Activated CD8-positive, alpha-beta T cell treated with anti-CD3 and anti-CD28 coated beads for 36 hours (primary cell): ENCODE measurements at regions not wholly inside any gene's neighbourhood (a gene's known extent, or its start where the extent isn't known, plus 50 kb on each side); places are given as distances from the start of the nearest gene placed in this dataset.

Source experiments
- ATAC-seq: fragments of 200-7000 bp; cut with Tn5 transposase; one replicate; pipeline ENCODE4 v1.10.0; 2021; ENCODE audit warnings: mild to moderate bottlenecking, moderate library complexity
- CTCF ChIA-PET: fragments of 350-600 bp; sonication (Branson Sonifier 250); formaldehyde crosslinking; loops from one replicate; lab custom pipeline; 2021; ENCODE audit warnings: antibody characterized with exemption; lab: Charles Lee
- POLR2A ChIA-PET: fragments of 350-600 bp; sonication (Branson Sonifier 250); formaldehyde crosslinking; loops from one replicate; lab custom pipeline; 2021; ENCODE audit warnings: antibody characterized with exemption; lab: Charles Lee
- DNase-seq: peaks from one replicate; pipeline ENCODE4 v3.0.0-alpha.2; 2020
- H3K27ac Mint-ChIP-seq: one replicate; pipeline ENCODE4 v1.8.0; 2021; ENCODE audit warnings: mild to moderate bottlenecking, mixed read lengths
- H3K27me3 Mint-ChIP-seq: one replicate; pipeline ENCODE4 v1.8.0; 2021; ENCODE audit warnings: mixed read lengths
- H3K36me3 Mint-ChIP-seq: one replicate; pipeline ENCODE4 v1.8.0; 2021; ENCODE audit warnings: low read depth, mixed read lengths
- H3K4me1 Mint-ChIP-seq: one replicate; pipeline ENCODE4 v1.8.0; 2021; ENCODE audit warnings: low read depth, mixed read lengths
- H3K4me3 Mint-ChIP-seq: one replicate; pipeline ENCODE4 v1.8.0; 2021; ENCODE audit warnings: mild to moderate bottlenecking, moderate library complexity, mixed read lengths
- H3K9me3 Mint-ChIP-seq: one replicate; pipeline ENCODE4 v1.8.0; 2021; ENCODE audit warnings: mixed read lengths
- intact Hi-C: fragments of 100-400 bp; cut with micrococcal nuclease; formaldehyde crosslinking; loops from one replicate; pipeline ENCODE4 v1.10.0; 2022
- TF ChIP-seq, protein P1 (sequence below): fragments of 200-600 bp; IDR thresholded peaks from one replicate; pipeline ENCODE4 v1.8.0; 2022; ENCODE audit warnings: antibody characterized with exemption, mild to moderate bottlenecking

DNA sequence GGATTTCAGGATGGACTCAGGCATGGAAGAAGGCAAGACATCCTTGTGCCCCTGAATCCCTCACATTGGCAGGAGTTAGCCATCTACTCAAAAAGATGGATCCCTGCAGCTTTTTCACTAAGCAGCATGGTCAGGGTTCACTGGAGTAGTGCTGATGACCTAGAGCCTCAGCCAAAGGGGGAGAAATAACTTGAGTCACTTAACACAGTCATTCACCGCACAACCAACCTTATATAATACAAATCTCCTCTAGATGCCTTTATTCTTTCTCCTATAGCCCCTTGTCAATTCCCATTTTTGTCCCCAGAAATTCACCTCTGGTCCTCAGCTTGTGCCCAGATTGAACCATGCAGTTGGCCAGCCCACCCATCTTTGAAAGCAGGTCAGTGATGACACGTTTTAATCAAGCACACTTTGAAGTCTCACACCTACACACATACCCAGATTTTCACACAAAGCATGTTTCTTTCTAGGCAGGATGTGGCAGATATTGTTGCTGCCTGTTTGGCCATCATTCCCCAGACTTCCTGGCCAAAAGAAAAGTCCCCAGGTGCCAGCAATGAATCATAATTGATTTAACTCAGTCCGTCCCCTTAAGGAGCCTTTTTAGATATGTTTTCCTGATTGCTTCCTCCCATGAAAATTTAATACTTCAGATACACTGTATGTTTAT, 84.2 kb downstream of the LBH start:
- peaks cover 10% of the 10 kb centered on the region for H3K9me3 Mint-ChIP-seq
- peak overlapping the region; percentile 89 for H3K27ac Mint-ChIP-seq
- CTCF ChIA-PET: interaction anchor here (0.6 to 1.6 kb wide), 2 partner anchors 21 to 107 kb away, joined by 4 to 5 read pairs; no protein-coding TSS in a partner anchor
- ATAC-seq (peak; percentile 81), DNase-seq (peak; percentile 52)
- intact Hi-C loops: no loop called here
- H3K4me3 Mint-ChIP-seq: no peak overlapping the region
- TF ChIP-seq, protein P1, sequence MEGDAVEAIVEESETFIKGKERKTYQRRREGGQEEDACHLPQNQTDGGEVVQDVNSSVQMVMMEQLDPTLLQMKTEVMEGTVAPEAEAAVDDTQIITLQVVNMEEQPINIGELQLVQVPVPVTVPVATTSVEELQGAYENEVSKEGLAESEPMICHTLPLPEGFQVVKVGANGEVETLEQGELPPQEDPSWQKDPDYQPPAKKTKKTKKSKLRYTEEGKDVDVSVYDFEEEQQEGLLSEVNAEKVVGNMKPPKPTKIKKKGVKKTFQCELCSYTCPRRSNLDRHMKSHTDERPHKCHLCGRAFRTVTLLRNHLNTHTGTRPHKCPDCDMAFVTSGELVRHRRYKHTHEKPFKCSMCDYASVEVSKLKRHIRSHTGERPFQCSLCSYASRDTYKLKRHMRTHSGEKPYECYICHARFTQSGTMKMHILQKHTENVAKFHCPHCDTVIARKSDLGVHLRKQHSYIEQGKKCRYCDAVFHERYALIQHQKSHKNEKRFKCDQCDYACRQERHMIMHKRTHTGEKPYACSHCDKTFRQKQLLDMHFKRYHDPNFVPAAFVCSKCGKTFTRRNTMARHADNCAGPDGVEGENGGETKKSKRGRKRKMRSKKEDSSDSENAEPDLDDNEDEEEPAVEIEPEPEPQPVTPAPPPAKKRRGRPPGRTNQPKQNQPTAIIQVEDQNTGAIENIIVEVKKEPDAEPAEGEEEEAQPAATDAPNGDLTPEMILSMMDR: no peak
- H3K36me3 Mint-ChIP-seq: peaks cover 7% of the 10 kb centered on the region
- no peaks in the 10 kb centered on the region for H3K27me3 Mint-ChIP-seq
- POLR2A ChIA-PET: interaction anchor here (1.0 kb wide), 1 partner anchor 43 kb away, joined by 4 read pairs; no protein-coding TSS in a partner anchor
- peaks cover 43% of the 10 kb centered on the region for H3K4me1 Mint-ChIP-seq

DNA sequence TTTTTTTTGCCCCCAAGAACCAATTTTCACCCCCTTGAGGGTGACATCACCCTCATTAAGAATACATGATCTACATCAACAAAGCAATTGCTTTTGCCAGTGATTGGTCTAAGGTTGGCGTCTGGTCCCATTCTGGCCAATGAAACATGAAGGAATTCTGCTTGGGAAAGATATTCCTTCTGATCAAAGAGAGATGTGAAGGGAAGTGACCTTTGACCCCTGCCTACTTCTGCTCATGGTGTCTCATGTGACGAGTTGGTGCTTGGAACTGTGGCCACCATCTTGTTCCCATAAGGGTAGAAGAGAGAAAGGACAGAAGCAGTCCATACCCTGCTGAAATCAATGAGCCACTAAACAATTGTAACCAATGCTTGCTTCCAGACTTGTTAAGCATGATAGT, 85.1 kb downstream of the LBH start:
- POLR2A ChIA-PET: no interaction called here
- Mint-ChIP-seq H3K4me3 (no peak overlapping the region), H3K9me3 (peaks cover 10% of the 10 kb centered on the region)

DNA sequence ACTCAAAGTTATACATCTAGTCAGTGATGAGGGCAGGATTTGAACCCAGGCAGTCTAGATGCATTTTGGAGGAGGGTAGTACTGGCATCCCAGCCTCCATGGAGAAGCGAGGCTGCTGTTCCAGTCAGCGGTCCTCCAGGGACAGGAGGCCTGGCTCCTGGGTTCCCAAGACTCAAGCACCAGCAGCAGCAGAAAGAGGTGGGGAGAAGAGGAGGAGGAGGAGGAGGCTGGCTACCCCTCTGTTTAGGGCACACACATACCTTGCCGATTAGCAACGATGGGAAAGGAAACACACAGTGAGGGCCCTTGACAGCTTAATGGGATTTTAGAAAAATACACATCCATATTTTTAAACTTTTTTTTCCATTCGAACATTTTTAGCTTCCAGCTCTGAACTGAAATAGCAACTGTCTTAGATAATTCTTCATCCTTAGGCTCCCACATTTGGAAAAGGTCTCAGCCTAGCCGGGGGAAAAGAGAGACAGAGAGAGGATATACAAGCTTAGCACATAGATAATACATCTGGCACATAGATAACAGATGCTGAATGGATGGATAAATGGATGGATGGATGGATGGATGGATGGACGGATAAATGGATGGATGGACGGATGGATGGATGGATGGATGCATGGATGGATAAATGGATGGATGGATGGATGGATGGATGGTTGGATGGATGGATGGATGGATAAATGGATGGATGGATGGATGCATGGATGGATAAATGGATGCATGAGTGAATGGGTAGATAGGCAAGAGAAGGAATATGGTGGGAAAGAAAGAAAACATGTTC, 87.9 kb downstream of the LBH start:
- intact Hi-C loops: no loop called here
- TF ChIP-seq, protein P1: no peak
- DNase-seq: no peak
- Mint-ChIP-seq H3K4me1 (peaks cover 38% of the 10 kb centered on the region), H3K27me3 (no peaks in the 10 kb centered on the region), H3K9me3 (peaks cover 10% of the 10 kb centered on the region), H3K27ac (no peak overlapping the region), H3K4me3 (no peak overlapping the region), H3K36me3 (peaks cover 7% of the 10 kb centered on the region)
- CTCF ChIA-PET: interaction anchor here (1.4 to 2.1 kb wide), 2 partner anchors 80 to 113 kb away, joined by 3 to 4 read pairs; no protein-coding TSS in a partner anchor
- POLR2A ChIA-PET: interaction anchor here (1.5 kb wide), 1 partner anchor 40 kb away, joined by 4 read pairs; no protein-coding TSS in a partner anchor
- ATAC-seq: no peak

More for the DNA sequence above, 85.1 kb downstream of the LBH start:
- intact Hi-C loops: no loop called here
- Mint-ChIP-seq H3K27me3 (no peaks in the 10 kb centered on the region), H3K4me1 (peaks cover 42% of the 10 kb centered on the region), H3K27ac (peak overlapping the region; percentile 89), H3K36me3 (peaks cover 7% of the 10 kb centered on the region)
- CTCF ChIA-PET: interaction anchor here (0.6 kb wide), 1 partner anchor 107 kb away, joined by 5 read pairs; no protein-coding TSS in a partner anchor
- TF ChIP-seq, protein P1: no peak
- DNase-seq (no peak), ATAC-seq (no peak)

DNA sequence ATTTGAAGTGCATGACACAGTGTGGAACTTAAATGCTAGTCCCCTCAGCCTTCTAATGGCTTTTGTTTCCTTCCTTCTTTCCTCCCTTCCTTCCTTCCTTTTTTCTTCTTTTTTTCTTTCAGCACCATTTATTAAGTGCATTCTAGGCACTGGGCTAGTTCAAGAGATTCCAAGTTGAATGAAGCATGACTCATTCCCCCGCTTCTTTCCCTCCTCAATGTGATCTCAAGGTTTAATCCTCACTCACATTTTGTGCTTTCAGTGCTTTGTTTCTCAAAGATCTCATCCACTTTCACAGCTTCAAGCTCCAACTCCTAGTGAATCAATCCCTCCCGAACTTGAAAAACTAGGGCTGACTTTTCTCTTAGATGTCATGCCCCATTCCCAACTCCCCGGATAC, 90.1 kb downstream of the LBH start:
- intact Hi-C loops: no loop called here
- no peaks in the 10 kb centered on the region for H3K27me3 Mint-ChIP-seq
- POLR2A ChIA-PET: no interaction called here
- H3K4me1 Mint-ChIP-seq: peaks cover 30% of the 10 kb centered on the region
- CTCF ChIA-PET: no interaction called here
- ATAC-seq (no peak), DNase-seq (no peak)
- H3K9me3 Mint-ChIP-seq: no peaks in the 10 kb centered on the region
- TF ChIP-seq, protein P1: no peak
- no peak overlapping the region for H3K4me3 Mint-ChIP-seq
- H3K36me3 Mint-ChIP-seq: no peaks in the 10 kb centered on the region
- no peak overlapping the region for H3K27ac Mint-ChIP-seq
